Ectodermal cell (in vitro differentiated cells): ENCODE measurements at regions not wholly inside any gene's neighbourhood (a gene's known extent, or its start where the extent isn't known, plus 50 kb on each side); places are given as distances from the start of the nearest gene placed in this dataset.

Experiments used
- H3K27ac ChIP-seq: 2 replicates; pipeline ENCODE4 v1.7.0; 2013; ENCODE audit warnings: mild to moderate bottlenecking, low read depth, low read length; ENCODE audit not compliant: insufficient read depth, poor library complexity, severe bottlenecking
- H3K27me3 ChIP-seq: 2 replicates; pipeline ENCODE4 v1.7.0; 2013; ENCODE audit warnings: mild to moderate bottlenecking, low read length; ENCODE audit not compliant: insufficient read depth, control insufficient read depth, poor library complexity, severe bottlenecking
- H3K36me3 ChIP-seq: one replicate; pipeline ENCODE4 v1.7.0; 2013; ENCODE audit warnings: low read length; ENCODE audit not compliant: control insufficient read depth, insufficient read depth
- H3K4me1 ChIP-seq: one replicate; pipeline ENCODE4 v1.7.0; 2013; ENCODE audit warnings: low read length; ENCODE audit not compliant: control insufficient read depth, insufficient read depth
- H3K4me3 ChIP-seq: 2 replicates; pipeline ENCODE4 v1.7.0; 2013; ENCODE audit warnings: low read depth, low read length, control low read depth; ENCODE audit not compliant: insufficient read depth
- H3K9me3 ChIP-seq: 2 replicates; pipeline ENCODE4 v1.7.0; 2013; ENCODE audit warnings: mild to moderate bottlenecking, low read length, moderate library complexity; ENCODE audit not compliant: control insufficient read depth
- WGBS, 2 experiments: methylation state at CpG; one replicate each; pipeline ENCODE4 v1.1.7; 2013; ENCODE audit warnings: missing lambda C conversion rate in 2 of 2; 5-methylcytosine and 5-hydroxymethylcytosine counted together

GRCh38 chr4:146998157-146998556, 52.5 kb upstream of the TTC29 start:
- Histone ChIP-seq H3K36me3 (no peaks in the 10 kb centered on the region), H3K27me3 (no peaks in the 10 kb centered on the region), H3K4me1 (no peaks in the 10 kb centered on the region), H3K27ac (no peak overlapping the region), H3K4me3 (no peak overlapping the region), H3K9me3 (no peaks in the 10 kb centered on the region)
- 88 to 100% methylated on average over 1 to 2 of the region's 2 CpGs for WGBS, 2 experiments

GRCh38 chr4:147003956-147004809, 58.5 kb upstream of the TTC29 start:
- H3K4me1 ChIP-seq: no peaks in the 10 kb centered on the region
- no peak overlapping the region for H3K4me3 ChIP-seq
- no peaks in the 10 kb centered on the region for H3K27me3 ChIP-seq
- H3K9me3 ChIP-seq: no peaks in the 10 kb centered on the region
- no peaks in the 10 kb centered on the region for H3K36me3 ChIP-seq
- 74 to 77% methylated on average over 9 of the region's 9 CpGs for WGBS, 2 experiments
- H3K27ac ChIP-seq: no peak overlapping the region

- Histone ChIP-seq H3K4me3 (no peak overlapping the region), H3K27me3 (no peaks in the 10 kb centered on the region)
- 95% methylated on average over 2 of the region's 2 CpGs for WGBS, 2 experiments
These were observed 60.6 kb upstream of the TTC29 start for GRCh38 chr4:147006229-147006628.

GRCh38 chr4:147009875-147010274, 64.2 kb upstream of the TTC29 start:
- 86 to 91% methylated on average over 3 to 4 of the region's 4 CpGs for WGBS, 2 experiments

More at GRCh38 chr4:147006229-147006628, 60.6 kb upstream of the TTC29 start:
- Histone ChIP-seq H3K36me3 (no peaks in the 10 kb centered on the region), H3K4me1 (no peaks in the 10 kb centered on the region), H3K27ac (no peak overlapping the region), H3K9me3 (no peaks in the 10 kb centered on the region)

GRCh38 chr4:147011411-147011810, 65.7 kb upstream of the TTC29 start:
- WGBS, 2 experiments: 32 to 50% methylated on average over 4 to 8 of the region's 8 CpGs
- H3K9me3 ChIP-seq: no peaks in the 10 kb centered on the region

More at GRCh38 chr4:147009875-147010274, 64.2 kb upstream of the TTC29 start:
- Histone ChIP-seq H3K9me3 (no peaks in the 10 kb centered on the region), H3K27me3 (no peaks in the 10 kb centered on the region), H3K27ac (no peak overlapping the region), H3K4me1 (peaks cover 10% of the 10 kb centered on the region), H3K4me3 (no peak overlapping the region), H3K36me3 (no peaks in the 10 kb centered on the region)

GRCh38 chr4:147012059-147012707, 66.5 kb upstream of the TTC29 start:
- H3K27me3 ChIP-seq: no peaks in the 10 kb centered on the region
- WGBS, 2 experiments: 79 to 83% methylated on average over 4 to 5 of the region's 5 CpGs
- no peak overlapping the region for H3K4me3 ChIP-seq
- H3K9me3 ChIP-seq: no peaks in the 10 kb centered on the region
- H3K36me3 ChIP-seq: no peaks in the 10 kb centered on the region
- peaks cover 10% of the 10 kb centered on the region for H3K4me1 ChIP-seq
- no peak overlapping the region for H3K27ac ChIP-seq

More at GRCh38 chr4:147011411-147011810, 65.7 kb upstream of the TTC29 start:
- H3K4me3 ChIP-seq: no peak overlapping the region
- peaks cover 10% of the 10 kb centered on the region for H3K4me1 ChIP-seq
- no peak overlapping the region for H3K27ac ChIP-seq
- no peaks in the 10 kb centered on the region for H3K27me3 ChIP-seq
- H3K36me3 ChIP-seq: no peaks in the 10 kb centered on the region

- WGBS, 2 experiments: 80% methylated on average over 1 of the region's 1 CpG; no CpG with 5 or more reads in 1 of the 2 experiments
- Histone ChIP-seq H3K4me1 (peaks cover 10% of the 10 kb centered on the region), H3K27ac (no peak overlapping the region), H3K4me3 (no peak overlapping the region), H3K36me3 (no peaks in the 10 kb centered on the region), H3K27me3 (no peaks in the 10 kb centered on the region), H3K9me3 (no peaks in the 10 kb centered on the region)
These were observed 69.3 kb upstream of the TTC29 start for GRCh38 chr4:147014946-147015345.

- Histone ChIP-seq H3K36me3 (no peaks in the 10 kb centered on the region), H3K4me1 (peaks cover 10% of the 10 kb centered on the region), H3K9me3 (no peaks in the 10 kb centered on the region), H3K27me3 (no peaks in the 10 kb centered on the region), H3K27ac (no peak overlapping the region), H3K4me3 (no peak overlapping the region)
- 72 to 75% methylated on average over 3 to 4 of the region's 4 CpGs for WGBS, 2 experiments
These were observed 69.8 kb upstream of the TTC29 start for GRCh38 chr4:147015491-147015890.

GRCh38 chr4:147017081-147017480, 71.4 kb upstream of the TTC29 start:
- 91 to 93% methylated on average over 5 of the region's 5 CpGs for WGBS, 2 experiments
- H3K4me3 ChIP-seq: no peak overlapping the region
- no peaks in the 10 kb centered on the region for H3K9me3 ChIP-seq
- H3K36me3 ChIP-seq: no peaks in the 10 kb centered on the region
- H3K27ac ChIP-seq: no peak overlapping the region
- H3K4me1 ChIP-seq: peaks cover 5% of the 10 kb centered on the region
- H3K27me3 ChIP-seq: no peaks in the 10 kb centered on the region

GRCh38 chr4:147019091-147019490, 73.4 kb upstream of the TTC29 start:
- Histone ChIP-seq H3K9me3 (no peaks in the 10 kb centered on the region), H3K4me3 (no peak overlapping the region), H3K36me3 (no peaks in the 10 kb centered on the region), H3K27ac (no peak overlapping the region), H3K4me1 (no peaks in the 10 kb centered on the region), H3K27me3 (no peaks in the 10 kb centered on the region)
- WGBS, 2 experiments: 76 to 85% methylated on average over 1 to 2 of the region's 2 CpGs
